Nephron progenitor cell (in vitro differentiated cells): ENCODE measurements at regions not wholly inside any gene's neighbourhood (a gene's known extent, or its start where the extent isn't known, plus 50 kb on each side); places are given as distances from the start of the nearest gene placed in this dataset.

ENCODE experiments used
- DNase-seq: peaks from one replicate; pipeline ENCODE4 v3.0.0; 2021
- H3K27ac Mint-ChIP-seq: 2 replicates; pipeline ENCODE4 v1.8.0; 2021; ENCODE audit warnings: mild to moderate bottlenecking, moderate library complexity, mixed read lengths
- H3K27me3 Mint-ChIP-seq: 2 replicates; pipeline ENCODE4 v1.8.0; 2021; ENCODE audit warnings: mild to moderate bottlenecking, low read depth, mixed read lengths; ENCODE audit not compliant: poor library complexity
- H3K36me3 Mint-ChIP-seq: 2 replicates; pipeline ENCODE4 v1.8.0; 2021; ENCODE audit warnings: low read depth, mixed read lengths
- H3K4me1 Mint-ChIP-seq: 2 replicates; pipeline ENCODE4 v1.8.0; 2021; ENCODE audit warnings: mixed read lengths
- H3K4me3 Mint-ChIP-seq: 2 replicates; pipeline ENCODE4 v1.8.0; 2021; ENCODE audit warnings: mild to moderate bottlenecking, moderate library complexity, mixed read lengths
- H3K9me3 Mint-ChIP-seq: 2 replicates; pipeline ENCODE4 v1.8.0; 2021; ENCODE audit warnings: mild to moderate bottlenecking, moderate library complexity, mixed read lengths
- CTCF ChIP-seq: fragments of 200-600 bp; sonication (generic); IDR thresholded peaks from 2 replicates; pipeline ENCODE4 v1.5.0; 2021; ENCODE audit warnings: antibody characterized with exemption

- no peak for TF ChIP-seq CTCF
- Mint-ChIP-seq H3K27ac (no peak overlapping the region), H3K36me3 (peaks cover 5% of the 10 kb centered on the region), H3K4me1 (peaks cover 23% of the 10 kb centered on the region), H3K27me3 (peaks cover 3% of the 10 kb centered on the region), H3K9me3 (peaks cover 15% of the 10 kb centered on the region), H3K4me3 (no peak overlapping the region)
- no peak for DNase-seq
These were observed 178.0 kb downstream of the MATN1 start for GRCh38 chr1:30545365-30545764.

GRCh38 chr1:30541721-30542485 lies 181.5 kb downstream of the MATN1 start:
- Mint-ChIP-seq H3K4me1 (peaks cover 29% of the 10 kb centered on the region), H3K4me3 (no peak overlapping the region), H3K9me3 (peaks cover 15% of the 10 kb centered on the region), H3K36me3 (peaks cover 5% of the 10 kb centered on the region), H3K27ac (no peak overlapping the region), H3K27me3 (peaks cover 7% of the 10 kb centered on the region)
- TF ChIP-seq CTCF, result no peak
- DNase-seq, result no peak

GRCh38 chr1:30540611-30541192 lies 182.7 kb downstream of the MATN1 start:
- peaks cover 15% of the 10 kb centered on the region for H3K9me3 Mint-ChIP-seq
- H3K27me3 Mint-ChIP-seq, result peaks cover 9% of the 10 kb centered on the region
- no peak overlapping the region for H3K27ac Mint-ChIP-seq
- peaks cover 5% of the 10 kb centered on the region for H3K36me3 Mint-ChIP-seq
- TF ChIP-seq CTCF, result no peak
- no peak for DNase-seq
- peaks cover 20% of the 10 kb centered on the region for H3K4me1 Mint-ChIP-seq
- no peak overlapping the region for H3K4me3 Mint-ChIP-seq

GRCh38 chr1:30539884-30540283 lies 183.5 kb downstream of the MATN1 start:
- H3K27ac Mint-ChIP-seq, result no peak overlapping the region
- H3K27me3 Mint-ChIP-seq, result peaks cover 11% of the 10 kb centered on the region
- DNase-seq, result no peak

GRCh38 chr1:30538993-30539867 lies 184.2 kb downstream of the MATN1 start:
- peaks cover 11% of the 10 kb centered on the region for H3K4me1 Mint-ChIP-seq
- H3K9me3 Mint-ChIP-seq, result peaks cover 15% of the 10 kb centered on the region
- TF ChIP-seq CTCF, result no peak
- H3K36me3 Mint-ChIP-seq, result peaks cover 5% of the 10 kb centered on the region
- DNase-seq, result no peak
- peaks cover 7% of the 10 kb centered on the region for H3K27me3 Mint-ChIP-seq
- no peak overlapping the region for H3K27ac Mint-ChIP-seq
- no peak overlapping the region for H3K4me3 Mint-ChIP-seq

More at GRCh38 chr1:30539884-30540283, 183.5 kb downstream of the MATN1 start:
- peaks cover 15% of the 10 kb centered on the region for H3K9me3 Mint-ChIP-seq
- peaks cover 17% of the 10 kb centered on the region for H3K4me1 Mint-ChIP-seq
- TF ChIP-seq CTCF, result no peak
- H3K4me3 Mint-ChIP-seq, result no peak overlapping the region
- H3K36me3 Mint-ChIP-seq, result peaks cover 5% of the 10 kb centered on the region
